GM12872 (cell line): ENCODE measurements at regions not wholly inside any gene's neighbourhood (a gene's known extent, or its start where the extent isn't known, plus 50 kb on each side); places are given as distances from the start of the nearest gene placed in this dataset.

Source experiments
- CTCF ChIP-seq: IDR thresholded peaks from 3 replicates; pipeline ENCODE4 v1.5.1; 2011; ENCODE audit warnings: low read depth, mild to moderate bottlenecking, low read length, moderate library complexity; ENCODE audit not compliant: insufficient read depth

GRCh38 chr1:58325866-58326265 is 220.7 kb downstream of the OMA1 start:
- no peak for TF ChIP-seq CTCF

GRCh38 chr1:58324558-58324957 is 222.0 kb downstream of the OMA1 start:
- TF ChIP-seq CTCF: no peak

GRCh38 chr1:58318157-58319005 is 228.1 kb downstream of the OMA1 start:
- TF ChIP-seq CTCF: no peak

GRCh38 chr1:58317694-58318093 is 228.8 kb downstream of the OMA1 start:
- TF ChIP-seq CTCF: no peak

GRCh38 chr1:58317086-58317485 is 229.4 kb downstream of the OMA1 start:
- no peak for TF ChIP-seq CTCF

GRCh38 chr1:58316141-58316540 is 230.4 kb downstream of the OMA1 start:
- no peak for TF ChIP-seq CTCF

GRCh38 chr1:58312971-58313563 is 233.5 kb downstream of the OMA1 start:
- no peak for TF ChIP-seq CTCF
